HCEC 1CT (cell line): ENCODE measurements at regions not wholly inside any gene's neighbourhood (a gene's known extent, or its start where the extent isn't known, plus 50 kb on each side); places are given as distances from the start of the nearest gene placed in this dataset.

Experiments used
- DNase-seq: peaks from one replicate; pipeline ENCODE4 v3.0.0-alpha.2; 2017

GRCh38 chr9:81847181-81847915, 80.9 kb upstream of the SPATA31D4 start:
- no peak for DNase-seq

- peak; percentile 63 for DNase-seq
Observed at GRCh38 chr9:81848472-81848871, 79.8 kb upstream of the SPATA31D4 start.

- no peak for DNase-seq
Observed at GRCh38 chr9:81849631-81850259, 78.5 kb upstream of the SPATA31D4 start.

- no peak for DNase-seq
Observed at GRCh38 chr9:81850724-81851123, 77.5 kb upstream of the SPATA31D4 start.

- no peak for DNase-seq
Observed at GRCh38 chr9:81851340-81851739, 76.9 kb upstream of the SPATA31D4 start.

GRCh38 chr9:81852820-81853219, 75.4 kb upstream of the SPATA31D4 start:
- DNase-seq: no peak

GRCh38 chr9:81855538-81855937, 72.7 kb upstream of the SPATA31D4 start:
- DNase-seq: peak; percentile 82

- no peak for DNase-seq
Observed at GRCh38 chr9:81858657-81859430, 69.4 kb upstream of the SPATA31D4 start.

- DNase-seq: no peak
Observed at GRCh38 chr9:81860581-81860980, 67.6 kb upstream of the SPATA31D4 start.

GRCh38 chr9:81861644-81862043, 66.6 kb upstream of the SPATA31D4 start:
- DNase-seq: peak; percentile 84

GRCh38 chr9:81868145-81868544, 60.1 kb upstream of the SPATA31D4 start:
- DNase-seq: no peak

GRCh38 chr9:81871695-81872094, 56.5 kb upstream of the SPATA31D4 start:
- DNase-seq: peak; percentile 70

GRCh38 chr9:81874250-81874649, 54.0 kb upstream of the SPATA31D4 start:
- DNase-seq: no peak

- DNase-seq: peak; percentile 73
Observed at GRCh38 chr9:81874931-81875330, 53.3 kb upstream of the SPATA31D4 start.

GRCh38 chr9:81877047-81877446, 51.2 kb upstream of the SPATA31D4 start:
- DNase-seq: no peak
